B cell (primary cell): ENCODE measurements at regions not wholly inside any gene's neighbourhood (a gene's known extent, or its start where the extent isn't known, plus 50 kb on each side); places are given as distances from the start of the nearest gene placed in this dataset.
"Not testable (repeated sequence)": the region's sequence is repeated elsewhere in the genome, so short reads cannot be mapped to it uniquely, and the experiment has no call there.

Source experiments
- ATAC-seq: fragments of 200-7000 bp; cut with Tn5 transposase; one replicate; pipeline ENCODE4 v1.10.0; 2021; ENCODE audit warnings: low read depth, mild to moderate bottlenecking, moderate number of reproducible peaks, moderate library complexity
- CTCF ChIA-PET: fragments of 350-600 bp; sonication (Branson Sonifier 250); formaldehyde crosslinking; loops from one replicate; lab custom pipeline; 2021; ENCODE audit warnings: antibody characterized with exemption, inconsistent platforms; lab: Charles Lee
- POLR2A ChIA-PET: fragments of 350-600 bp; sonication (Branson Sonifier 250); formaldehyde crosslinking; loops from one replicate; lab custom pipeline; 2021; ENCODE audit warnings: antibody characterized with exemption; lab: Charles Lee
- DNase-seq: peaks from one replicate; pipeline ENCODE4 v3.0.0; 2013
- H2AFZ ChIP-seq: 2 replicates; pipeline ENCODE4 v1.6.1; 2012; ENCODE audit warnings: mild to moderate bottlenecking, low read depth, low read length; ENCODE audit not compliant: insufficient read depth, poor library complexity, severe bottlenecking
- H3K27ac ChIP-seq, 2 donors: 1 replicate in 1 of 2; 2 replicates in 1 of 2; pipeline ENCODE4 v1.5.1; 2012 to 2013; ENCODE audit warnings: low read length in 2 of 2, mild to moderate bottlenecking in 2 of 2, moderate library complexity in 1 of 2
- H3K27me3 ChIP-seq, 4 experiments: fragments of 200-600 bp in 1 of 4; sonication (generic) in 1 of 4; replicated peaks in 1 of 4; 1 replicate in 2 of 4; 2 replicates in 2 of 4; pipeline versions ENCODE4 v1.6.1 to v1.7.0; 2013 to 2016; ENCODE audit warnings: low read length in 3 of 4, mild to moderate bottlenecking in 2 of 4, mixed read lengths in 1 of 4, moderate library complexity in 1 of 4; ENCODE audit not compliant: insufficient read depth in 4 of 4, control insufficient read depth in 3 of 4; ENCODE audit errors: control extremely low read depth in 1 of 4
- H3K36me3 ChIP-seq, 2 experiments: replicated peaks in 1 of 2; 1 replicate in 1 of 2; 2 replicates in 1 of 2; pipeline versions ENCODE4 v1.6.1 to v1.7.1; 2013; ENCODE audit warnings: low read length in 1 of 2; ENCODE audit not compliant: insufficient read depth in 2 of 2, control insufficient read depth in 1 of 2; ENCODE audit errors: control extremely low read depth in 1 of 2, extremely low read depth in 1 of 2
- H3K4me1 ChIP-seq, 2 donors: fragments of 200-600 bp in 1 of 2; sonication (generic) in 1 of 2; 1 replicate in 1 of 2; 2 replicates in 1 of 2; pipeline versions ENCODE4 v1.5.1 to v1.6.1; 2013 to 2017; ENCODE audit warnings: low read length in 2 of 2; ENCODE audit not compliant: control insufficient read depth in 2 of 2, insufficient read depth in 2 of 2
- H3K4me2 ChIP-seq: replicated peaks from 2 replicates; pipeline ENCODE3; 2012; ENCODE audit warnings: mild to moderate bottlenecking, low read depth, low read length; ENCODE audit not compliant: poor library complexity, severe bottlenecking
- H3K4me3 ChIP-seq, 5 experiments: fragments of 200-600 bp in 1 of 5; sonication (generic) in 1 of 5; 1 replicate in 3 of 5; 2 replicates in 2 of 5; pipeline versions ENCODE4 v1.5.1 to v1.7.0; 2011 to 2016; ENCODE audit warnings: low read length in 4 of 5, mild to moderate bottlenecking in 4 of 5, low read depth in 2 of 5, control low read depth in 1 of 5, moderate library complexity in 1 of 5; ENCODE audit not compliant: insufficient read depth in 1 of 5; ENCODE audit errors: control extremely low read depth in 1 of 5, extremely low read depth in 1 of 5
- H3K79me2 ChIP-seq: fragments of 200-600 bp; sonication (generic); one replicate; pipeline ENCODE4 v1.6.0; 2016; ENCODE audit warnings: low read length; ENCODE audit not compliant: control insufficient read depth, insufficient read depth
- H3K9ac ChIP-seq: fragments of 200-600 bp; sonication (generic); 2 replicates; pipeline ENCODE4 v1.6.1; 2017; ENCODE audit warnings: mild to moderate bottlenecking, low read length, moderate library complexity
- H3K9me3 ChIP-seq, 3 donors: one replicate each; pipeline versions ENCODE4 v1.6.1 to v1.7.1; 2013; ENCODE audit warnings: low read length in 2 of 3; ENCODE audit not compliant: control insufficient read depth in 2 of 3, insufficient read depth in 1 of 3; ENCODE audit errors: control extremely low read depth in 1 of 3
- H4K20me1 ChIP-seq: 2 replicates; pipeline ENCODE4 v1.6.0; 2012; ENCODE audit warnings: mild to moderate bottlenecking, low read length; ENCODE audit not compliant: insufficient read depth, control insufficient read depth, poor library complexity, severe bottlenecking
- H3K27ac Mint-ChIP-seq: one replicate; pipeline ENCODE4 v1.8.0; 2021; ENCODE audit warnings: mixed read lengths
- H3K27me3 Mint-ChIP-seq: one replicate; pipeline ENCODE4 v1.8.0; 2021; ENCODE audit warnings: mixed read lengths
- H3K4me1 Mint-ChIP-seq: one replicate; pipeline ENCODE4 v1.8.0; 2021; ENCODE audit warnings: mixed read lengths
- H3K4me3 Mint-ChIP-seq: one replicate; pipeline ENCODE4 v1.8.0; 2021; ENCODE audit warnings: mixed read lengths
- H3K9me3 Mint-ChIP-seq: one replicate; pipeline ENCODE4 v1.8.0; 2022; ENCODE audit warnings: mixed read lengths; ENCODE audit not compliant: insufficient read depth
- CTCF ChIP-seq: fragments of 200-600 bp; IDR thresholded peaks from one replicate; pipeline ENCODE4 v1.8.0; 2022; ENCODE audit warnings: antibody characterized with exemption, mild to moderate bottlenecking
- EZH2 ChIP-seq: IDR thresholded peaks from 2 replicates; pipeline ENCODE4 v1.6.1; 2012; ENCODE audit warnings: borderline replicate concordance, low read depth, mild to moderate bottlenecking, moderate library complexity, low read length; ENCODE audit not compliant: insufficient read depth, poor library complexity, severe bottlenecking
- WGBS: methylation state at CpG from one replicate; pipeline ENCODE4 v1.1.5; 2013; ENCODE audit warnings: missing lambda C conversion rate; ENCODE audit not compliant: insufficient coverage; 5-methylcytosine and 5-hydroxymethylcytosine counted together
- intact Hi-C: fragments of 100-400 bp; cut with micrococcal nuclease; formaldehyde crosslinking; loops from one replicate; pipeline ENCODE4 v1.10.0; 2022

- no peak for DNase-seq
- H3K4me3 Mint-ChIP-seq, result no peak overlapping the region
- CTCF ChIA-PET, result interaction anchor here (1.1 kb wide), 1 partner anchor 11 kb away, joined by 3 read pairs; no protein-coding TSS in a partner anchor
- H3K4me1 Mint-ChIP-seq, result no peaks in the 10 kb centered on the region
- H3K27ac Mint-ChIP-seq, result no peak overlapping the region
- Histone ChIP-seq H3K27ac (no peak overlapping the region), H3K4me2 (no peak overlapping the region), H4K20me1 (no peaks in the 10 kb centered on the region), H3K27me3 (no peaks in the 10 kb centered on the region), H3K9me3 (peaks cover 0 to 7% (median 0%) of the 10 kb centered on the region in 3 donors), H3K4me3 (no peak overlapping the region), H3K4me1 (no peaks in the 10 kb centered on the region), H3K79me2 (no peaks in the 10 kb centered on the region), H3K36me3 (no peaks in the 10 kb centered on the region), H3K9ac (no peak overlapping the region), H2AFZ (no peak overlapping the region)
- no peaks in the 10 kb centered on the region for H3K9me3 Mint-ChIP-seq
- WGBS, result no CpG with 5 or more reads among the region's 1 CpG
- intact Hi-C loops, result no loop called here
- POLR2A ChIA-PET, result no interaction called here
- ATAC-seq, result no peak
- TF ChIP-seq EZH2 (no peak), CTCF (no peak)
- no peaks in the 10 kb centered on the region for H3K27me3 Mint-ChIP-seq
Observed at GRCh38 chr9:38328765-38329164, 63.7 kb upstream of the ALDH1B1 start.

DNA sequence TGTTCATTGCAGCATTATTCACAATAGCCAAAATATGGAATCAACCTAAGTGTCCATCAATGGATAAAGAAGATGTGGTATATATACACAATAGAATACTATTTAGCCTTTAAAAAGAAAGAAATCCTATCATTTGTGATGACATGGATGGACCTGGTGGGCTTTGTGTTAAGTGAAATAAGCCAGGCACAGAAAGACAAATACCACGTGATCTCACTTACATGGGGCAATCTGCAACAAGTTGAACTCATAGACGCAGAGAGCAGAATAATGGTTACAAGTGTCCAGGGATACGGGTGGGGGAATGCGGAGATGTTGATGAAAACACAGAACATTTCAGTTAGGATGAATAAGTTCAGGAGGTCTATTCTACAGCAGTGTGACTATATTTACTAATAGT, 66.4 kb upstream of the ALDH1B1 start:
- POLR2A ChIA-PET, result no interaction called here
- H3K79me2 ChIP-seq, result no peaks in the 10 kb centered on the region
- Mint-ChIP-seq H3K27ac (no peak overlapping the region), H3K4me3 (no peak overlapping the region), H3K4me1 (no peaks in the 10 kb centered on the region), H3K9me3 (no peaks in the 10 kb centered on the region), H3K27me3 (no peaks in the 10 kb centered on the region)
- H3K9me3 ChIP-seq, result peaks cover 0 to 7% (median 0%) of the 10 kb centered on the region in 3 donors
- DNase-seq, result no peak
- H4K20me1 ChIP-seq, result no peaks in the 10 kb centered on the region
- TF ChIP-seq EZH2 (no peak), CTCF (no peak)
- CTCF ChIA-PET, result no interaction called here
- H3K4me2 ChIP-seq, result no peak overlapping the region
- no peaks in the 10 kb centered on the region for H3K4me1 ChIP-seq
- H3K27ac ChIP-seq, result no peak overlapping the region
- no peaks in the 10 kb centered on the region for H3K36me3 ChIP-seq
- no peak for ATAC-seq
- no peak overlapping the region for H3K9ac ChIP-seq
- WGBS, result 92% methylated on average over 2 of the region's 4 CpGs
- H3K27me3 ChIP-seq, result no peaks in the 10 kb centered on the region
- intact Hi-C loops, result no loop called here
- H2AFZ ChIP-seq, result no peak overlapping the region
- no peak overlapping the region for H3K4me3 ChIP-seq

- H3K27ac Mint-ChIP-seq, H3K4me1 ChIP-seq, H3K27me3 ChIP-seq, intact Hi-C loops, H3K79me2 ChIP-seq, H4K20me1 ChIP-seq, H3K9me3 Mint-ChIP-seq, CTCF ChIA-PET, H3K27me3 Mint-ChIP-seq, H3K36me3 ChIP-seq, H3K4me3 Mint-ChIP-seq, H3K4me1 Mint-ChIP-seq, ATAC-seq, H3K9me3 ChIP-seq, H2AFZ ChIP-seq, POLR2A ChIA-PET, H3K4me3 ChIP-seq, H3K27ac ChIP-seq, H3K9ac ChIP-seq, H3K4me2 ChIP-seq, DNase-seq: not testable (repeated sequence)
- 95% methylated on average over 4 of the region's 27 CpGs for WGBS
Observed at GRCh38 chr9:38324213-38324612, 68.3 kb upstream of the ALDH1B1 start.
